ENCODE measurements at regions not wholly inside any gene's neighbourhood (a gene's known extent, or its start where the extent isn't known, plus 50 kb on each side); places are given as distances from the start of the nearest gene placed in this dataset.
"Not testable (repeated sequence)": the region's sequence is repeated elsewhere in the genome, so short reads cannot be mapped to it uniquely, and the experiment has no call there.

GRCh38 chr6:141203902-141204575 lies 928.7 kb upstream of the GJE1 start:
- DNase-seq (ENCODE audit: extremely low spot score) = no peak
- POLR2A ChIA-PET = no interaction called here
- CTCF ChIA-PET = no interaction called here
- no peak for TF ChIP-seq CTCF (IDR thresholded peaks at IDR 0.05; ENCODE audit: control extremely low read depth, extremely low read depth, low read depth, missing control alignments)

DNA sequence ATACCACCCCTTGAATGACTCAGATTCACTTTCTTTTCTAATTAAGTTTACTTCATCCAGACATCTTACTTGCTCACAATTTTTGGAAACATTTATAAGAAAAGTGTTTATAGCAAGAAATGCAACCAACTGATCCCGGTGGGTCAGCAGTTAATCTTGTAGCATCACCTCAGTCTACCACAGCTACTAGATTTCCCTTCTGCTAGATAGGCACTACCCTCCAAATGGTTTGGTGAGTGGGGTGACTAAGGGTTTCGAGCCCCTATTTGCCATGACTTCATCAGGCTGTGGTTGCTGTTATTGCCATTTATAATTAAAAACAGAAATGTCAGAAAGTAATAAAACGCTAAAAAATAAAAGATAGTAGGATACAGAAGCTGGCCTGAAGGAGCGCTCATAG lies 930.1 kb upstream of the GJE1 start:
- POLR2A ChIA-PET = no interaction called here
- no peak for DNase-seq (ENCODE audit: extremely low spot score)
- TF ChIP-seq CTCF (IDR thresholded peaks at IDR 0.05; ENCODE audit: control extremely low read depth, extremely low read depth, low read depth, missing control alignments) = no peak

DNA sequence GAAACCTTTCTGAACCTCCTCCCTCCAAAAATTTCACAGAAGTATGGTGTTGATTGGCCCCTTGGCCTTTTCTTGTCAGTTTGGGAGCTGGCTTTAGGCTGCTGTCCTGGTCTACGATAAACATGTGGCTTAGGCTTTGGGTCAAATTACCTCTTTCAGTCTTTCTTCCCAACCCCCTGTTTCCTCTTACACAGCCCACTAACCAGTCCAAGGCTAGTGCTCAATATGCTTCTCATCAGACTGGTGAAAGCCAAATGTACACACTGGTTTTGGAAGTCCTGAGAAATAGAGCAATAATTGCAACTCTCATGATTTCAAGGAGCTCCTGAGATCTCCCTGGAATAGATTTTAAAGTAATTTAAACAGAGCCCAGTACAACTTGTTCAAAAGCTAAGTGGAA lies 933.7 kb upstream of the GJE1 start:
- ChIA-PET CTCF (interaction anchor here (0.7 kb wide), 1 partner anchor 364 kb away, joined by 3 read pairs; no protein-coding TSS in a partner anchor), POLR2A (no interaction called here)

More for the DNA sequence above, 930.1 kb upstream of the GJE1 start:
- CTCF ChIA-PET = no interaction called here

GRCh38 chr6:141195251-141195832 lies 937.4 kb upstream of the GJE1 start:
- ChIA-PET POLR2A (no interaction called here), CTCF (interaction anchor here (2.0 kb wide), 1 partner anchor 12 kb away, joined by 6 read pairs; no protein-coding TSS in a partner anchor)
- TF ChIP-seq CTCF (IDR thresholded peaks at IDR 0.05; ENCODE audit: control extremely low read depth, extremely low read depth, low read depth, missing control alignments) = no peak
- no peak for DNase-seq (ENCODE audit: extremely low spot score)

More for the DNA sequence above, 933.7 kb upstream of the GJE1 start:
- DNase-seq (ENCODE audit: extremely low spot score) = no peak
- TF ChIP-seq CTCF (IDR thresholded peaks at IDR 0.05; ENCODE audit: control extremely low read depth, extremely low read depth, low read depth, missing control alignments) = no peak

GRCh38 chr6:141183368-141183767 lies 949.4 kb upstream of the GJE1 start:
- DNase-seq (ENCODE audit: extremely low spot score) = no peak
- CTCF ChIA-PET = interaction anchor here (1.9 kb wide), 1 partner anchor 11 kb away, joined by 6 read pairs; no protein-coding TSS in a partner anchor
- TF ChIP-seq CTCF (IDR thresholded peaks at IDR 0.05; ENCODE audit: control extremely low read depth, extremely low read depth, low read depth, missing control alignments) = no peak
- POLR2A ChIA-PET = no interaction called here

DNA sequence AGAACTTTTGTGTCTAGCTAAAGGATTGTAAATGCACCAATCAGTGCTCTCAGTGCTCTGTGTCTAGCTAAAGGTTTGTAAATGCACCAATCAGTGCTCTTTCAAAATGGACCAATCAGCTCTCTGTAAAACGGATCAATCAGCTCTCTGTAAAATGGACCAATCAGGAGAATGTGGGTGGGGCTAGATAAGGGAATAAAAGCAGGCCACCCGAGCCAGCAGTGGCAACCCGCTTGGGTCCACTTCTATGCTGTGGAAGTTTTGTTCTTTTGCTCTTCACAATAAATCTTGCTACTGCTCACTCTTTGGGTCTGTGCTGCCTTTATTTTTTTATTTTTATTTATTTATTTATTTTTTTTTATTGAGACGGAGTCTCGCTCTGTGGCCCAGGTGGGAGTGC lies 957.3 kb upstream of the GJE1 start:
- CTCF ChIA-PET; POLR2A ChIA-PET; DNase-seq (ENCODE audit: extremely low spot score): not testable (repeated sequence)

- no peak for DNase-seq (ENCODE audit: extremely low spot score)
- ChIA-PET CTCF (no interaction called here), POLR2A (no interaction called here)
- TF ChIP-seq CTCF (IDR thresholded peaks at IDR 0.05; ENCODE audit: control extremely low read depth, extremely low read depth, low read depth, missing control alignments) = no peak
Measured at GRCh38 chr6:141174932-141175331, 957.8 kb upstream of the GJE1 start.
